DND-41 (cell line): ENCODE measurements at regions not wholly inside any gene's neighbourhood (a gene's known extent, or its start where the extent isn't known, plus 50 kb on each side); places are given as distances from the start of the nearest gene placed in this dataset.

ENCODE experiments used
- CTCF ChIP-seq: IDR thresholded peaks from 2 replicates; pipeline ENCODE4 v1.5.1; 2012; ENCODE audit warnings: borderline replicate concordance, low read length, moderate library complexity, mild to moderate bottlenecking; ENCODE audit not compliant: poor library complexity, severe bottlenecking; ENCODE audit errors: extremely low read depth
- EZH2 ChIP-seq: IDR thresholded peaks from 3 replicates; pipeline ENCODE4 v1.6.1; 2012; ENCODE audit warnings: borderline replicate concordance, low read depth, mild to moderate bottlenecking, moderate library complexity, low read length, inconsistent platforms; ENCODE audit not compliant: severe bottlenecking

- TF ChIP-seq CTCF (no peak), EZH2 (no peak)
Observed at GRCh38 chr2:8346208-8346607, 335.6 kb upstream of the ID2 start.
